Endodermal cell (in vitro differentiated cells): ENCODE measurements at regions not wholly inside any gene's neighbourhood (a gene's known extent, or its start where the extent isn't known, plus 50 kb on each side); places are given as distances from the start of the nearest gene placed in this dataset.

Experiments
- DNase-seq: peaks from one replicate; pipeline ENCODE4 v3.0.0-alpha.2; 2017
- H3K27ac ChIP-seq: 2 replicates; pipeline ENCODE4 v1.5.1; 2013; ENCODE audit warnings: mild to moderate bottlenecking, low read depth, low read length, moderate library complexity
- H3K27me3 ChIP-seq: 2 replicates; pipeline ENCODE4 v1.6.1; 2013; ENCODE audit warnings: mild to moderate bottlenecking, low read length, moderate library complexity; ENCODE audit not compliant: insufficient read depth, control insufficient read depth, poor library complexity, severe bottlenecking
- H3K36me3 ChIP-seq: 2 replicates; pipeline ENCODE4 v1.7.0; 2013; ENCODE audit warnings: mild to moderate bottlenecking, low read length, moderate library complexity; ENCODE audit not compliant: control insufficient read depth, insufficient read depth
- H3K4me1 ChIP-seq: one replicate; pipeline ENCODE4 v1.7.0; 2013; ENCODE audit warnings: low read length; ENCODE audit not compliant: control insufficient read depth, insufficient read depth
- H3K4me3 ChIP-seq: 2 replicates; pipeline ENCODE4 v1.5.1; 2013; ENCODE audit warnings: mild to moderate bottlenecking, low read length, moderate library complexity
- H3K9ac ChIP-seq: 2 replicates; pipeline ENCODE4 v1.6.1; 2013; ENCODE audit warnings: mild to moderate bottlenecking, low read length, moderate library complexity; ENCODE audit not compliant: poor library complexity, severe bottlenecking; ENCODE audit errors: extremely low read depth
- H3K9me3 ChIP-seq: 2 replicates; pipeline ENCODE4 v1.6.1; 2013; ENCODE audit warnings: mild to moderate bottlenecking, low read length, moderate library complexity; ENCODE audit not compliant: control insufficient read depth
- H3K27ac Mint-ChIP-seq: 2 replicates; pipeline ENCODE4 v1.8.0; 2020; ENCODE audit warnings: mixed read lengths
- H3K27me3 Mint-ChIP-seq: 2 replicates; pipeline ENCODE4 v1.8.0; 2021; ENCODE audit warnings: mild to moderate bottlenecking, mixed read lengths; ENCODE audit not compliant: insufficient read depth
- H3K36me3 Mint-ChIP-seq: 2 replicates; pipeline ENCODE4 v1.8.0; 2020; ENCODE audit warnings: low read depth, mixed read lengths
- H3K4me1 Mint-ChIP-seq: 2 replicates; pipeline ENCODE4 v1.8.0; 2020; ENCODE audit warnings: mixed read lengths
- H3K4me3 Mint-ChIP-seq: 2 replicates; pipeline ENCODE4 v1.8.0; 2020; ENCODE audit warnings: mild to moderate bottlenecking, moderate library complexity, mixed read lengths
- H3K9me3 Mint-ChIP-seq: 2 replicates; pipeline ENCODE4 v1.8.0; 2020; ENCODE audit warnings: mild to moderate bottlenecking, mixed read lengths
- whole genome bisulfite sequencing, 2 experiments: methylation state at CpG; one replicate each; pipeline versions ENCODE4 v1.1.5 to v1.1.7; 2013; ENCODE audit warnings: missing lambda C conversion rate in 2 of 2, mixed read lengths in 1 of 2; ENCODE audit not compliant: insufficient coverage in 1 of 2, insufficient read length in 1 of 2; 5-methylcytosine and 5-hydroxymethylcytosine counted together
- TF ChIP-seq, protein P1 (sequence below): fragments of 200-600 bp; sonication (generic); conservative IDR thresholded peaks from 2 replicates; pipeline ENCODE4 v1.5.0; 2021; ENCODE audit warnings: antibody characterized with exemption, mild to moderate bottlenecking

DNA sequence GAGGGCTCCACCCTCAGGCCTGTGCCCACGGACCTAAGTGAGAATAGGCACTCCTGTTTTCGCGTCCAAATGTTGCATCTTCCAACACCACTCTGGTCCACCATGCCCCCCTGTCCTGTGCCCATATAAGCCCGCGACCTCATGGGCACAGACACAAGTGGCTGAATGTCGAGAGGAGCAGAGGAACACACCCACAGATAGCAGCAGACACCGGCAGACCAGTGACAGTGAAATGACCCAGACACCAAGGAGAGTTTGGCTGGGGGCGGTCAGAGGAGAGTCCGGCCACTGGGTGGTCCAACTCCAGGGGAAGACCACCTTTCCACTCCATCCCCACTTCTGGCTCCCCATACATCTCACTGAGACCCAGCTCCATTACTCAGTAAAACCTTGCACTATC, 161.4 kb upstream of the DAB2 start:
- H3K4me3 Mint-ChIP-seq: no peak overlapping the region
- H3K4me3 ChIP-seq: no peak overlapping the region
- TF ChIP-seq, protein P1, sequence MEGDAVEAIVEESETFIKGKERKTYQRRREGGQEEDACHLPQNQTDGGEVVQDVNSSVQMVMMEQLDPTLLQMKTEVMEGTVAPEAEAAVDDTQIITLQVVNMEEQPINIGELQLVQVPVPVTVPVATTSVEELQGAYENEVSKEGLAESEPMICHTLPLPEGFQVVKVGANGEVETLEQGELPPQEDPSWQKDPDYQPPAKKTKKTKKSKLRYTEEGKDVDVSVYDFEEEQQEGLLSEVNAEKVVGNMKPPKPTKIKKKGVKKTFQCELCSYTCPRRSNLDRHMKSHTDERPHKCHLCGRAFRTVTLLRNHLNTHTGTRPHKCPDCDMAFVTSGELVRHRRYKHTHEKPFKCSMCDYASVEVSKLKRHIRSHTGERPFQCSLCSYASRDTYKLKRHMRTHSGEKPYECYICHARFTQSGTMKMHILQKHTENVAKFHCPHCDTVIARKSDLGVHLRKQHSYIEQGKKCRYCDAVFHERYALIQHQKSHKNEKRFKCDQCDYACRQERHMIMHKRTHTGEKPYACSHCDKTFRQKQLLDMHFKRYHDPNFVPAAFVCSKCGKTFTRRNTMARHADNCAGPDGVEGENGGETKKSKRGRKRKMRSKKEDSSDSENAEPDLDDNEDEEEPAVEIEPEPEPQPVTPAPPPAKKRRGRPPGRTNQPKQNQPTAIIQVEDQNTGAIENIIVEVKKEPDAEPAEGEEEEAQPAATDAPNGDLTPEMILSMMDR: no peak
- no peaks in the 10 kb centered on the region for H3K9me3 Mint-ChIP-seq
- no peak overlapping the region for H3K27ac ChIP-seq
- no peak for DNase-seq
- 92 to 94% methylated on average over 7 to 9 of the region's 9 CpGs for WGBS, 2 experiments
- no peak overlapping the region for H3K27ac Mint-ChIP-seq
- no peaks in the 10 kb centered on the region for H3K27me3 Mint-ChIP-seq
- no peaks in the 10 kb centered on the region for H3K9me3 ChIP-seq
- no peaks in the 10 kb centered on the region for H3K27me3 ChIP-seq
- H3K9ac ChIP-seq: no peak overlapping the region
- no peaks in the 10 kb centered on the region for H3K36me3 ChIP-seq
- no peaks in the 10 kb centered on the region for H3K4me1 ChIP-seq
- no peaks in the 10 kb centered on the region for H3K36me3 Mint-ChIP-seq
- H3K4me1 Mint-ChIP-seq: no peaks in the 10 kb centered on the region

DNA sequence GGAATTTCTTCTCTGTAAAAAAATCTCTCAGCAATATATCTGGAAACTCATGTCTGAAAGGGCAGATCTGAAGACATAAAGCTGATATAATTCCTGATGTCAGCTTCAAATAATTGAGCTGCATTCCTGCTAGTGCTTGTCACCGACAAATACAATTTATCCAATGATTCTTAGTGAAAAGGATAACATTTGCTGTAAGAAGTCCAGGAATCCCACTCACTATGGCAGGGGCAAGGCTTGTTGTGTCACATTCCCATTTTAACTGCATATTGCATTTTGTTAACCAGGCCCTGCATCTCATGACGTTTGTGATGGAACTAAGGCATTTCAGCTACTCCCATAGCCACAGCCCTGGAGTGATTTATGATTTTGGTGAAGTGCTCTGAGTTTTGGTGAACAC, 160.1 kb upstream of the DAB2 start:
- no peaks in the 10 kb centered on the region for H3K27me3 Mint-ChIP-seq
- 82 to 100% methylated on average over 1 to 2 of the region's 2 CpGs for WGBS, 2 experiments
- no peak for DNase-seq
- no peaks in the 10 kb centered on the region for H3K27me3 ChIP-seq
- no peak overlapping the region for H3K4me3 ChIP-seq
- H3K27ac Mint-ChIP-seq: no peak overlapping the region
- no peaks in the 10 kb centered on the region for H3K9me3 Mint-ChIP-seq
- H3K4me1 ChIP-seq: no peaks in the 10 kb centered on the region
- H3K4me1 Mint-ChIP-seq: peaks cover 3% of the 10 kb centered on the region
- no peaks in the 10 kb centered on the region for H3K36me3 ChIP-seq
- no peaks in the 10 kb centered on the region for H3K36me3 Mint-ChIP-seq
- H3K27ac ChIP-seq: no peak overlapping the region
- no peak overlapping the region for H3K9ac ChIP-seq
- H3K9me3 ChIP-seq: no peaks in the 10 kb centered on the region
- TF ChIP-seq, protein P1: no peak
- H3K4me3 Mint-ChIP-seq: no peak overlapping the region

DNA sequence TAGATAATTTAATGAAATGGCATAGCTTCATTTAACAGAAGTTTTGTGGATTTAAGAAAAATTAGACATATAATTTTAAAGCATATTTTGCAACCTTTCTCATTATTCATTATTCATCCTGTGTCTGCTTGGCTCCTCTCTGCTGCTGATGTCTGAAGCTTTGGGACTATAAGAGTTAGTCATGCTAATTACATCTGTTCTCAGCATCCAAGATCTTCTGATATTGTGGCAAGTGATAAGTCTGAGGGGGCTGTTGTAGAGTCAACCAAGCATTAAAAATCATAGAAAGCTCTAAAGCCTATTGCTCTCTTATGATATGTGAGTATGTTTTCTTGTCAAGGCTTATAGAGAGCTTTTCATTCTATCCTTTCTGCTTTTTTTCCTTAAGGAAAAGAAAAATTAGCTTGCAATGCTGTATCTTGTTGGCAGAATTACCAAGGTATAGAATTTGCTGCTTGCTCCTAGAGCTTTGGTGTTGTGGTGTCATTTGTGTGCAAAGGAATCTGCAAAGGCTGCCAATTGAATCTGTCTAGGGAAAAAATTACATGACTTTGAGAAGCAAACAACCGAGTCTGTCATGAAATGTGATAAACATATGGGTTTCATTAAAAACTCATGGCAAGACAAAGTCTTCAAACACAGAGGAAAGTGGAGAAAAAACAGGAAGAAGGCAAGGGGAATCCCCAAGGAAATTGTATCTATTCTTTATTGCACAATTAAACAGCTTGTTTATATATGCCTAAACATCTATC, 156.1 kb upstream of the DAB2 start:
- no peaks in the 10 kb centered on the region for H3K36me3 Mint-ChIP-seq
- no peaks in the 10 kb centered on the region for H3K27me3 ChIP-seq

More for the DNA sequence above, 156.1 kb upstream of the DAB2 start:
- H3K27ac Mint-ChIP-seq: no peak overlapping the region
- H3K4me1 Mint-ChIP-seq: peaks cover 22% of the 10 kb centered on the region
- H3K4me1 ChIP-seq: peaks cover 7% of the 10 kb centered on the region
- no peak for DNase-seq
- no peaks in the 10 kb centered on the region for H3K9me3 ChIP-seq
- H3K9ac ChIP-seq: no peak overlapping the region
- H3K4me3 Mint-ChIP-seq: no peak overlapping the region
- H3K4me3 ChIP-seq: no peak overlapping the region
- no peak overlapping the region for H3K27ac ChIP-seq
- WGBS, 2 experiments: 93 to 100% methylated on average over 1 of the region's 1 CpG
- H3K36me3 ChIP-seq: no peaks in the 10 kb centered on the region
- TF ChIP-seq, protein P1: no peak
- no peaks in the 10 kb centered on the region for H3K27me3 Mint-ChIP-seq
- H3K9me3 Mint-ChIP-seq: no peaks in the 10 kb centered on the region
